Renal cortical epithelial cell (primary cell): ENCODE measurements at regions not wholly inside any gene's neighbourhood (a gene's known extent, or its start where the extent isn't known, plus 50 kb on each side); places are given as distances from the start of the nearest gene placed in this dataset.
"Not testable (repeated sequence)": the region's sequence is repeated elsewhere in the genome, so short reads cannot be mapped to it uniquely, and the experiment has no call there.

ENCODE experiments used
- DNase-seq: peaks from one replicate; pipeline ENCODE4 v3.0.0-alpha.2; 2011; ENCODE audit warnings: low read depth

- no peak for DNase-seq
Observed at GRCh38 chr4:66429276-66429675, 759.0 kb upstream of the EPHA5 start.

GRCh38 chr4:66416425-66416824, 746.1 kb upstream of the EPHA5 start:
- no peak for DNase-seq

- DNase-seq = no peak
Observed at GRCh38 chr4:66404141-66404540, 733.9 kb upstream of the EPHA5 start.

- no peak for DNase-seq
Observed at GRCh38 chr4:66376921-66377320, 706.6 kb upstream of the EPHA5 start.

- DNase-seq = no peak
Observed at GRCh38 chr4:66376396-66376795, 706.1 kb upstream of the EPHA5 start.

- no peak for DNase-seq
Observed at GRCh38 chr4:66373268-66373667, 703.0 kb upstream of the EPHA5 start.

GRCh38 chr4:66372706-66373105, 702.4 kb upstream of the EPHA5 start:
- DNase-seq = no peak

- DNase-seq = no peak
Observed at GRCh38 chr4:66367043-66367660, 696.9 kb upstream of the EPHA5 start.

- not testable (repeated sequence) for DNase-seq
Observed at GRCh38 chr4:66360395-66360794, 690.1 kb upstream of the EPHA5 start.

GRCh38 chr4:66357316-66357715, 687.0 kb upstream of the EPHA5 start:
- DNase-seq = no peak

- no peak for DNase-seq
Observed at GRCh38 chr4:66355328-66355727, 685.0 kb upstream of the EPHA5 start.

- no peak for DNase-seq
Observed at GRCh38 chr4:66351761-66352160, 681.5 kb upstream of the EPHA5 start.

GRCh38 chr4:66340286-66340893, 670.1 kb upstream of the EPHA5 start:
- no peak for DNase-seq

GRCh38 chr4:66339007-66339406, 668.7 kb upstream of the EPHA5 start:
- DNase-seq = no peak

- DNase-seq = no peak
Observed at GRCh38 chr4:66331761-66332160, 661.5 kb upstream of the EPHA5 start.

- no peak for DNase-seq
Observed at GRCh38 chr4:66330125-66330524, 659.8 kb upstream of the EPHA5 start.

GRCh38 chr4:66328803-66329574, 658.7 kb upstream of the EPHA5 start:
- DNase-seq = no peak

- no peak for DNase-seq
Observed at GRCh38 chr4:66307641-66308438, 637.6 kb upstream of the EPHA5 start.

GRCh38 chr4:66300336-66300934, 630.1 kb upstream of the EPHA5 start:
- DNase-seq = no peak

- no peak for DNase-seq
Observed at GRCh38 chr4:66298569-66298968, 628.3 kb upstream of the EPHA5 start.

- no peak for DNase-seq
Observed at GRCh38 chr4:66297703-66298102, 627.4 kb upstream of the EPHA5 start.

- no peak for DNase-seq
Observed at GRCh38 chr4:66294638-66295037, 624.3 kb upstream of the EPHA5 start.
